Pancreas (tissue), 10 donors: ENCODE measurements at regions not wholly inside any gene's neighbourhood (a gene's known extent, or its start where the extent isn't known, plus 50 kb on each side); places are given as distances from the start of the nearest gene placed in this dataset.

Source experiments
- ATAC-seq, 4 donors: fragments of 200-7000 bp; cut with Tn5 transposase; one replicate each; pipeline versions ENCODE4 v1.8.0 to v1.9.1; 2020; ENCODE audit warnings: mild to moderate bottlenecking in 4 of 4, moderate library complexity in 4 of 4
- DNase-seq, 6 donors: peaks; one replicate each; pipeline ENCODE4 v3.0.0-alpha.2; 2020
- FAIRE-seq: peaks from 2 replicates; lab custom pipeline; 2012; peaks lifted over from hg19 to GRCh38; lab: Jason Lieb, UNC
- H3K27ac ChIP-seq, 4 donors: fragments of 200-600 bp; sonication (generic); 1 replicate in 3 of 4; 2 replicates in 1 of 4; pipeline versions ENCODE4 v1.5.0 to v1.8.0; 2020
- H3K27me3 ChIP-seq, 4 donors: fragments of 200-600 bp; one replicate each; pipeline ENCODE4 v1.8.0; 2021
- H3K36me3 ChIP-seq, 3 donors: fragments of 200-600 bp; sonication (generic) in 1 of 3; one replicate each; pipeline versions ENCODE4 v1.5.0 to v1.8.0; 2020 to 2021
- H3K4me1 ChIP-seq, 3 donors: fragments of 200-600 bp; one replicate each; pipeline ENCODE4 v1.8.0; 2021
- H3K4me3 ChIP-seq, 4 donors: fragments of 200-600 bp; sonication (generic) in 2 of 4; one replicate each; pipeline versions ENCODE4 v1.5.0 to v1.8.0; 2020 to 2021
- H3K9me3 ChIP-seq, 4 donors: fragments of 200-600 bp; one replicate each; pipeline ENCODE4 v1.8.0; 2021
- WGBS, 2 donors: extraction: QIAGEN DNeasy Blood & Tissue Kit; methylation state at CpG; one replicate each; pipeline ENCODE4 v1.1.7; 2013; 5-methylcytosine and 5-hydroxymethylcytosine counted together
- intact Hi-C, 3 donors: fragments of 100-400 bp; cut with DNase I; formaldehyde crosslinking; loops; one replicate each; pipeline versions ENCODE4 v1.11.1 to v1.14.2; 2022
- TF ChIP-seq, protein P1 (sequence below), 4 donors: fragments of 200-600 bp; sonication (generic) in 3 of 4; IDR thresholded peaks; one replicate each; pipeline versions ENCODE4 v1.5.0 to v1.8.0; 2021; ENCODE audit warnings: antibody characterized with exemption in 4 of 4
- donor health status: healthy with polysubstance abuse.
- donor health status: DM: no; HTN: no; CAD: no; lungs with moderate emphysema.
- donor health status: DM: no; HTN: no; CAD: no.
- donor health status: control.
- donor health status: control.
- donor health status: Bipolar disorder and iron deficiency.
- donor health status: DM: yes; HTN: yes; CAD: no.
- donor health status: DM: no; HTN: no; CAD: no.
- donor health status: DM: no; HTN: no; CAD: no.
- donor health status: DM: yes; HTN: yes; CAD: no.

DNA sequence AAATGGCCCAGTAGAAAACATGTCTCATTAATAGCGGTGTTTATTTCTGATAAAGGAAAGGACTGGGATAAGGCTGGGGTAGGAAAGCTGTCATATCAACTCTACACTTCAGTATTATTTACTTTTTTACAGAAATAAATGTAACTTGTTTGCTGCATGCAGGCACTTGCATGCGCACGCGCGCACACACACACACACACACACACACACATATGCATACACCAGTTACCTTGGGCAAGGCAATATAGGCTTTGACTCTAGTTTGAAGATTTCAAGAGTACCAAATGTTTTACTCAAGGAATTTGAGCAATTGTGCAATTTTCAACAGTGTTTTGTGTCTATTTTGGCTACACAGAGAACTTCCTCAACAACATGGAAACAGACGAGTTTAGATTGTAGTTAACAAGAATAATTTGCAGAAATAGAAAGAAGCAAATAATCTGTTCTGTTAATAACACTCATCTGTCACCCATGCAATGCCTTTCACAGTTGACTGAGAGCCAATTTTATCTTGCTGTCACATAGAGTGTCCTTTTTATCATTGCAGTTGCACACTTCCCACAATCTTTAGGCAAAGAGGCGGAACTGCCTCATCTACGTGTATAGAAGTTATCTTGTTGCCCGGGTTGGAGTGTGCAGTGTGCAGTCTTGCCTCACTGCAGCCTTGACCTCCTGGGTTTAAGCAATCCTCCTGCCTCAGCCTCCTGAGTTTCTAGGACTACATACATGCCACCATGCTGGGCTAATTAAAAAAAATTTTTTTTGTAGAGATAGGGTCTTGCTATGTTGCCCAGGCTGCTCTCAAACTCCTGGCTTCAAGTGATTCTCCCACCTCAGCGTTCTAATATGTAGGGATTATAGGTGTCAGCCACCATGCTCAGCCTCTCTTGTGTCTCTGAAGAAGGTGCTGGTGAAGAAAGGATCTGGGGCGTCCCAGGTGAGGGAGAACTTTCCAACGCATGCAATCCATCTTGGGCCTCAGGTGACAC, 64.6 kb upstream of the GPCPD1 start:
- ATAC-seq: peak in 2 of 4 donors; percentile 53 to 58
- DNase-seq: no peak
- Histone ChIP-seq H3K9me3 (no peaks in the 10 kb centered on the region), H3K27me3 (no peaks in the 10 kb centered on the region), H3K27ac (no peak overlapping the region), H3K4me3 (no peak overlapping the region), H3K36me3 (no peaks in the 10 kb centered on the region), H3K4me1 (no peaks in the 10 kb centered on the region)
- FAIRE-seq: no peak
- 72 to 77% methylated on average over 12 of the region's 12 CpGs for WGBS, 2 donors
- TF ChIP-seq, protein P1, sequence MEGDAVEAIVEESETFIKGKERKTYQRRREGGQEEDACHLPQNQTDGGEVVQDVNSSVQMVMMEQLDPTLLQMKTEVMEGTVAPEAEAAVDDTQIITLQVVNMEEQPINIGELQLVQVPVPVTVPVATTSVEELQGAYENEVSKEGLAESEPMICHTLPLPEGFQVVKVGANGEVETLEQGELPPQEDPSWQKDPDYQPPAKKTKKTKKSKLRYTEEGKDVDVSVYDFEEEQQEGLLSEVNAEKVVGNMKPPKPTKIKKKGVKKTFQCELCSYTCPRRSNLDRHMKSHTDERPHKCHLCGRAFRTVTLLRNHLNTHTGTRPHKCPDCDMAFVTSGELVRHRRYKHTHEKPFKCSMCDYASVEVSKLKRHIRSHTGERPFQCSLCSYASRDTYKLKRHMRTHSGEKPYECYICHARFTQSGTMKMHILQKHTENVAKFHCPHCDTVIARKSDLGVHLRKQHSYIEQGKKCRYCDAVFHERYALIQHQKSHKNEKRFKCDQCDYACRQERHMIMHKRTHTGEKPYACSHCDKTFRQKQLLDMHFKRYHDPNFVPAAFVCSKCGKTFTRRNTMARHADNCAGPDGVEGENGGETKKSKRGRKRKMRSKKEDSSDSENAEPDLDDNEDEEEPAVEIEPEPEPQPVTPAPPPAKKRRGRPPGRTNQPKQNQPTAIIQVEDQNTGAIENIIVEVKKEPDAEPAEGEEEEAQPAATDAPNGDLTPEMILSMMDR (IDR thresholded peaks at IDR 0.05): no peak
- intact Hi-C loops: no loop called here

DNA sequence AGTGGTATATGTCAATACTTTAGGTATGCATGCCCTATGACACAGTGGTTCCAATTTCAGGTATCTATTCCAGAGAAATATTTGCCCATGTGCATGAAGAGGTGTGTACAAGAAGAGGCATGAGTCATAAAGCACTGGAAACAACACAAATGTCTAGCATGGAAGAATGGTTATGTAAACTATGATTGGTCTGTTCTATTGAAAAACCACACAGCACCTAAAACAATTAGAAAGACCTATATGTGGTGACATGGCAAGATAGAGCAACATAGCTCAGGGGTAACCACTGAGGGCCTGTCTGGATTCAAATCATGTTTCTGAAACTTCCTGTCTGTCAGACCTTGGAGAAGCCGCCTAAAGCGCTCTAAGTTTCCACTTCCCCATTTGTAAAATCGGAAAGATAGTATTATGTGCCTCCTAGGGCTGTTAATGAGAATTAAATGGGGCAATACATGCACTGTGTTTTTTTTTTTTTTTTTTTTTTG, 63.4 kb upstream of the GPCPD1 start:
- Histone ChIP-seq H3K36me3 (no peaks in the 10 kb centered on the region), H3K27ac (no peak overlapping the region), H3K27me3 (no peaks in the 10 kb centered on the region), H3K4me3 (no peak overlapping the region), H3K9me3 (no peaks in the 10 kb centered on the region), H3K4me1 (no peaks in the 10 kb centered on the region)
- ATAC-seq (peak in 2 of 4 donors; percentile 68 to 76), FAIRE-seq (no peak), DNase-seq (no peak)
- intact Hi-C loops: no loop called here
- TF ChIP-seq, protein P1 (IDR thresholded peaks at IDR 0.05): no peak
- WGBS, 2 donors: 82 to 89% methylated on average over 3 of the region's 3 CpGs

- 81 to 94% methylated on average over 2 of the region's 2 CpGs for WGBS, 2 donors
- Histone ChIP-seq H3K27ac (no peak overlapping the region), H3K4me3 (no peak overlapping the region), H3K9me3 (no peaks in the 10 kb centered on the region), H3K36me3 (no peaks in the 10 kb centered on the region), H3K4me1 (no peaks in the 10 kb centered on the region), H3K27me3 (no peaks in the 10 kb centered on the region)
- intact Hi-C loops: no loop called here
- DNase-seq: no peak
- ATAC-seq: no peak
- TF ChIP-seq, protein P1 (IDR thresholded peaks at IDR 0.05): no peak
- no peak for FAIRE-seq
These were observed 60.1 kb upstream of the GPCPD1 start for GRCh38 chr20:5670874-5671273.

DNA sequence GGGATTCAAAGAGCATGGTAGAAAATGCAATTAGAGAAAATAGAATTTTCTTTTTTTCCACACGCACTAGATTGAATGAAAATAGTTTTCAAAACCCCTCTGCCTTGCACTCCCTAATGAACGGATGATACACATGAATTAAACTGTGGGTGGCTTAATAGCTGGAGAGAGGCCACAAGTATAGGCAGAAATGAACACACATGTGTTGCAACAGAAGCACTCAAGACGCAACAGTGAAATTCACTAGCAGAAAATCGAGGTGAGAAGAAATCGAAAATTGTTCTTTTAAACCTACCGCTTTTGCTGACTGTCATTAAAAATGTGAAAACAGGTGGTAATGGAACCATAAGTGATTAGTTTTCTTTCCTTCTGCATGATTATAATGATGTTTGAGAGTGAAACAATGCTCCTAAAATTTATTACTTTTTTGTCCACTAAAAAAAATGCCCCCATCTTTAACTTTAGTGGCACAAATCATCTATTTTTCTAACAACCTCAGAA, 59.3 kb upstream of the GPCPD1 start:
- 65 to 81% methylated on average over 6 of the region's 6 CpGs for WGBS, 2 donors
- intact Hi-C loops: no loop called here
- H3K4me1 ChIP-seq: no peaks in the 10 kb centered on the region
- no peak for ATAC-seq
- no peak overlapping the region for H3K27ac ChIP-seq
- H3K4me3 ChIP-seq: no peak overlapping the region
- no peaks in the 10 kb centered on the region for H3K9me3 ChIP-seq
- no peak for FAIRE-seq
- H3K27me3 ChIP-seq: no peaks in the 10 kb centered on the region
- DNase-seq: no peak
- H3K36me3 ChIP-seq: no peaks in the 10 kb centered on the region
- TF ChIP-seq, protein P1 (IDR thresholded peaks at IDR 0.05): no peak

DNA sequence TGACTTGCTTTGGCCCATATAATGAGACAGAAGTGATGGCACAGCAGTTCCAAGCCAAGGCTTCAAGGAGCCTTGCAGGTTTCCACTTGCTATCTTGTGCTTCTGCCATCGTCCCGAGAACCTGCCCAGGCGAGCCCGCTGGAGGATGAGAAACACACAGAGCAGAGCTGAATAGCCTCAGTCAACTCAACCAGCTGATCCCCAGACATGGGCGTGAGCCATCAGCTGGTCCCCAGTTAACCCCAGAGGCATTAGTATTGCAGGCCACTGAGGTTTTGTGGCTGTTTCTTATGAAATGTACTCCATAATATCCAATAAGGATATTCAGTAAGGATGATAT, 57.7 kb upstream of the GPCPD1 start:
- Histone ChIP-seq H3K27me3 (no peaks in the 10 kb centered on the region), H3K4me3 (no peak overlapping the region), H3K36me3 (no peaks in the 10 kb centered on the region), H3K4me1 (no peaks in the 10 kb centered on the region), H3K9me3 (no peaks in the 10 kb centered on the region), H3K27ac (no peak overlapping the region)
- ATAC-seq (no peak), FAIRE-seq (no peak), DNase-seq (no peak)
- 79 to 92% methylated on average over 5 of the region's 5 CpGs for WGBS, 2 donors
- intact Hi-C loops: no loop called here
- TF ChIP-seq, protein P1 (IDR thresholded peaks at IDR 0.05): no peak
